ENCODE measurements at regions not wholly inside any gene's neighbourhood (a gene's known extent, or its start where the extent isn't known, plus 50 kb on each side); places are given as distances from the start of the nearest gene placed in this dataset.
A peak's percentile ranks its signal among the peaks of the same experiment; 100 is the strongest.
"Not testable (repeated sequence)": the region's sequence is repeated elsewhere in the genome, so short reads cannot be mapped to it uniquely, and the experiment has no call there.

GRCh38 chr5:37929791-37930190, 90.0 kb upstream of the GDNF start:
- peaks cover 5% of the 10 kb centered on the region for H3K27me3 ChIP-seq (ENCODE audit: insufficient read depth, low read length)
- no peak for FAIRE-seq
- H4K20me1 ChIP-seq (ENCODE audit: insufficient read depth, low read length), result no peaks in the 10 kb centered on the region
- Mint-ChIP-seq H3K36me3 (ENCODE audit: low read depth, unreplicated experiment) (no peaks in the 10 kb centered on the region), H3K9me3 (ENCODE audit: unreplicated experiment) (peaks cover 4% of the 10 kb centered on the region), H3K4me1 (ENCODE audit: low read depth, unreplicated experiment) (no peaks in the 10 kb centered on the region), H3K4me3 (ENCODE audit: unreplicated experiment) (no peak overlapping the region), H3K27me3 (ENCODE audit: low read depth, unreplicated experiment) (peaks cover 10% of the 10 kb centered on the region), H3K27ac (ENCODE audit: unreplicated experiment) (no peak overlapping the region)
- no peaks in the 10 kb centered on the region for H3K4me1 ChIP-seq (ENCODE audit: insufficient read depth, low read length)
- H3K9me3 ChIP-seq (ENCODE audit: insufficient read depth, low read depth, low read length), result no peaks in the 10 kb centered on the region
- H3K4me2 ChIP-seq (ENCODE audit: low read length), result no peak overlapping the region
- no peaks in the 10 kb centered on the region for H3K36me3 ChIP-seq (ENCODE audit: insufficient read depth, low read length)
- no peak for DNase-seq (ENCODE audit: low read depth)
- no peak overlapping the region for H2AFZ ChIP-seq (ENCODE audit: low read depth, low read length)
- H3K9ac ChIP-seq (ENCODE audit: low read length), result no peak overlapping the region
- TF ChIP-seq, protein P1, sequence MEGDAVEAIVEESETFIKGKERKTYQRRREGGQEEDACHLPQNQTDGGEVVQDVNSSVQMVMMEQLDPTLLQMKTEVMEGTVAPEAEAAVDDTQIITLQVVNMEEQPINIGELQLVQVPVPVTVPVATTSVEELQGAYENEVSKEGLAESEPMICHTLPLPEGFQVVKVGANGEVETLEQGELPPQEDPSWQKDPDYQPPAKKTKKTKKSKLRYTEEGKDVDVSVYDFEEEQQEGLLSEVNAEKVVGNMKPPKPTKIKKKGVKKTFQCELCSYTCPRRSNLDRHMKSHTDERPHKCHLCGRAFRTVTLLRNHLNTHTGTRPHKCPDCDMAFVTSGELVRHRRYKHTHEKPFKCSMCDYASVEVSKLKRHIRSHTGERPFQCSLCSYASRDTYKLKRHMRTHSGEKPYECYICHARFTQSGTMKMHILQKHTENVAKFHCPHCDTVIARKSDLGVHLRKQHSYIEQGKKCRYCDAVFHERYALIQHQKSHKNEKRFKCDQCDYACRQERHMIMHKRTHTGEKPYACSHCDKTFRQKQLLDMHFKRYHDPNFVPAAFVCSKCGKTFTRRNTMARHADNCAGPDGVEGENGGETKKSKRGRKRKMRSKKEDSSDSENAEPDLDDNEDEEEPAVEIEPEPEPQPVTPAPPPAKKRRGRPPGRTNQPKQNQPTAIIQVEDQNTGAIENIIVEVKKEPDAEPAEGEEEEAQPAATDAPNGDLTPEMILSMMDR (IDR thresholded peaks at IDR 0.05; ENCODE audit: insufficient read depth, low read depth, low read length), result no peak
- no peak for TF ChIP-seq EZH2 (IDR thresholded peaks at IDR 0.05; ENCODE audit: insufficient read depth, low read length)
- H3K27ac ChIP-seq (ENCODE audit: low read depth, low read length), result no peak overlapping the region
- H3K79me2 ChIP-seq (ENCODE audit: insufficient read depth, low read length), result no peaks in the 10 kb centered on the region
- no peak overlapping the region for H3K4me3 ChIP-seq (ENCODE audit: insufficient read depth, low read depth, low read length)

DNA sequence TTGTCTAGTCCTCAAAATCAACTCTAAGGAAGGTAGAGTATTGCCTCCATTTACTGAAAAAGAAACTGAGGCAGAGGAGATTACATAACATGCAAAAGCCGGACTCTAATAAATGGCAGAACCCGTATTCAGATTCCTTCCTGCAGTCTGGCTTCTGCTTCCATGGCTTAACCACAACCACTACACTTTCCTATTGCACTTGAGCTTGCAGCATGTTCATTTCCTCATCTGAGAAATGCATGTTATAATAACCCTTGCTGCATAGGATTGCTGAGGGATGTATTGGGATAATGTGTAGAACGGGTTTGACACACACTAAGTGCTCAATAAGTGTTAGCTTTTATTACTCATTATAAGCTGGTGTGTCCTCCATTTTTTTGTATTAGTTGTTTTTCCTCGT, 87.9 kb upstream of the GDNF start:
- not testable (repeated sequence) for H3K27ac ChIP-seq (ENCODE audit: low read depth, low read length); H3K36me3 Mint-ChIP-seq (ENCODE audit: low read depth, unreplicated experiment); DNase-seq (ENCODE audit: low read depth); H3K27me3 ChIP-seq (ENCODE audit: insufficient read depth, low read length); H3K79me2 ChIP-seq (ENCODE audit: insufficient read depth, low read length); H3K9me3 Mint-ChIP-seq (ENCODE audit: unreplicated experiment); H3K9me3 ChIP-seq (ENCODE audit: insufficient read depth, low read depth, low read length); H3K36me3 ChIP-seq (ENCODE audit: insufficient read depth, low read length); H3K9ac ChIP-seq (ENCODE audit: low read length); H3K4me1 ChIP-seq (ENCODE audit: insufficient read depth, low read length); H4K20me1 ChIP-seq (ENCODE audit: insufficient read depth, low read length); H3K4me3 ChIP-seq (ENCODE audit: insufficient read depth, low read depth, low read length); H3K27me3 Mint-ChIP-seq (ENCODE audit: low read depth, unreplicated experiment); H2AFZ ChIP-seq (ENCODE audit: low read depth, low read length); H3K27ac Mint-ChIP-seq (ENCODE audit: unreplicated experiment); H3K4me3 Mint-ChIP-seq (ENCODE audit: unreplicated experiment); H3K4me1 Mint-ChIP-seq (ENCODE audit: low read depth, unreplicated experiment); H3K4me2 ChIP-seq (ENCODE audit: low read length)
- FAIRE-seq, result peak; percentile 78

DNA sequence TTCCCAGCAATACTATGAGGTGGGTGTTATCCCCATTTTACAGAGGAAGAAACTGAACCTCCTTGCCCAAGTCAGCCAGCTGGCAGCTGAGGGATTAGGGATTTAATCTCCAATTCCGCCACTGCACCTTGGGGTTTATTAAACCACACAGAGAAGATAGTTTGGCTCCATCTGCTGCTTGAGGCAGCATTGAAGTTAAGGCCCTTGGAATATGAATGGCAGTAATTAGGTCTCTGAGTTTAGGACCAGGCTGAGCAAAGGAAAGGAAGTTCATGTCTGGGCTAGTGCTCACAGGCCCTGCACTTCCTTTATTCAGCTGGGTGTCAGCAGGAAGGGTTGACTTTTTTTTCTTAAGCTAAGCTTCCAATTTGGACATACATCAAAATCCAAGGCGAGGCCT, 86.9 kb upstream of the GDNF start:
- Histone ChIP-seq H3K4me1 (ENCODE audit: insufficient read depth, low read length) (no peaks in the 10 kb centered on the region), H3K27ac (ENCODE audit: low read depth, low read length) (no peak overlapping the region), H3K9me3 (ENCODE audit: insufficient read depth, low read depth, low read length) (no peaks in the 10 kb centered on the region), H3K27me3 (ENCODE audit: insufficient read depth, low read length) (no peaks in the 10 kb centered on the region), H3K79me2 (ENCODE audit: insufficient read depth, low read length) (no peaks in the 10 kb centered on the region), H4K20me1 (ENCODE audit: insufficient read depth, low read length) (no peaks in the 10 kb centered on the region), H3K4me3 (ENCODE audit: insufficient read depth, low read depth, low read length) (no peak overlapping the region), H3K36me3 (ENCODE audit: insufficient read depth, low read length) (no peaks in the 10 kb centered on the region), H3K9ac (ENCODE audit: low read length) (no peak overlapping the region), H3K4me2 (ENCODE audit: low read length) (no peak overlapping the region), H2AFZ (ENCODE audit: low read depth, low read length) (no peak overlapping the region)
- Mint-ChIP-seq H3K4me3 (ENCODE audit: unreplicated experiment) (no peak overlapping the region), H3K9me3 (ENCODE audit: unreplicated experiment) (peaks cover 5% of the 10 kb centered on the region), H3K36me3 (ENCODE audit: low read depth, unreplicated experiment) (no peaks in the 10 kb centered on the region), H3K27ac (ENCODE audit: unreplicated experiment) (no peak overlapping the region), H3K4me1 (ENCODE audit: low read depth, unreplicated experiment) (no peaks in the 10 kb centered on the region), H3K27me3 (ENCODE audit: low read depth, unreplicated experiment) (no peaks in the 10 kb centered on the region)
- DNase-seq (ENCODE audit: low read depth), result no peak
- no peak for TF ChIP-seq EZH2 (IDR thresholded peaks at IDR 0.05; ENCODE audit: insufficient read depth, low read length)
- TF ChIP-seq, protein P1 (IDR thresholded peaks at IDR 0.05; ENCODE audit: insufficient read depth, low read depth, low read length), result no peak
- no peak for FAIRE-seq
